ENCODE measurements at regions not wholly inside any gene's neighbourhood (a gene's known extent, or its start where the extent isn't known, plus 50 kb on each side); places are given as distances from the start of the nearest gene placed in this dataset.

- TF ChIP-seq CTCF (conservative IDR thresholded peaks at IDR 0.05 in 1 of 2, IDR thresholded peaks at IDR 0.05 in 1 of 2; ENCODE audit: extremely low read depth in 1 of 2, insufficient read depth in 1 of 2, low read depth in 1 of 2, low read length in 2 of 2) = no peak
- TF ChIP-seq EZH2 (IDR thresholded peaks at IDR 0.05; ENCODE audit: borderline replicate concordance, low read length) = no peak
Observed at GRCh38 chr1:14467112-14467511, 131.4 kb upstream of the KAZN start.

Data from mammary epithelial cell (primary cell).